ENCODE measurements at regions not wholly inside any gene's neighbourhood (a gene's known extent, or its start where the extent isn't known, plus 50 kb on each side); places are given as distances from the start of the nearest gene placed in this dataset.

GRCh38 chr1:25099343-25099951 is 132.9 kb downstream of the SYF2 start:
- peaks cover 4% of the 10 kb centered on the region for H3K4me1 Mint-ChIP-seq (ENCODE audit: unreplicated experiment)
- no peak overlapping the region for H3K4me3 Mint-ChIP-seq (ENCODE audit: unreplicated experiment)
- no peaks in the 10 kb centered on the region for H3K36me3 Mint-ChIP-seq (ENCODE audit: unreplicated experiment)
- H3K27ac Mint-ChIP-seq (ENCODE audit: unreplicated experiment): no peak overlapping the region
- no peak for TF ChIP-seq CTCF (IDR thresholded peaks at IDR 0.05)
- no peak for DNase-seq (ENCODE audit: extremely low spot score, unreplicated experiment)
- peaks cover 54% of the 10 kb centered on the region for H3K27me3 Mint-ChIP-seq (ENCODE audit: unreplicated experiment)
- H3K9me3 Mint-ChIP-seq (ENCODE audit: unreplicated experiment): no peaks in the 10 kb centered on the region

GRCh38 chr1:25098717-25099116 is 133.6 kb downstream of the SYF2 start:
- TF ChIP-seq CTCF (IDR thresholded peaks at IDR 0.05): no peak
- Mint-ChIP-seq H3K4me1 (ENCODE audit: unreplicated experiment) (peaks cover 4% of the 10 kb centered on the region), H3K27me3 (ENCODE audit: unreplicated experiment) (peaks cover 54% of the 10 kb centered on the region), H3K36me3 (ENCODE audit: unreplicated experiment) (no peaks in the 10 kb centered on the region), H3K27ac (ENCODE audit: unreplicated experiment) (no peak overlapping the region), H3K4me3 (ENCODE audit: unreplicated experiment) (no peak overlapping the region), H3K9me3 (ENCODE audit: unreplicated experiment) (no peaks in the 10 kb centered on the region)
- DNase-seq (ENCODE audit: extremely low spot score, unreplicated experiment): no peak

- Mint-ChIP-seq H3K9me3 (ENCODE audit: unreplicated experiment) (no peaks in the 10 kb centered on the region), H3K4me3 (ENCODE audit: unreplicated experiment) (no peak overlapping the region), H3K27me3 (ENCODE audit: unreplicated experiment) (peaks cover 63% of the 10 kb centered on the region), H3K36me3 (ENCODE audit: unreplicated experiment) (no peaks in the 10 kb centered on the region), H3K4me1 (ENCODE audit: unreplicated experiment) (peaks cover 4% of the 10 kb centered on the region), H3K27ac (ENCODE audit: unreplicated experiment) (no peak overlapping the region)
- no peak for DNase-seq (ENCODE audit: extremely low spot score, unreplicated experiment)
- TF ChIP-seq CTCF (IDR thresholded peaks at IDR 0.05): no peak
Measured at GRCh38 chr1:25096307-25097150, 135.8 kb downstream of the SYF2 start.

- DNase-seq (ENCODE audit: extremely low spot score, unreplicated experiment): no peak
- Mint-ChIP-seq H3K27me3 (ENCODE audit: unreplicated experiment) (peaks cover 67% of the 10 kb centered on the region), H3K4me3 (ENCODE audit: unreplicated experiment) (no peak overlapping the region), H3K4me1 (ENCODE audit: unreplicated experiment) (peaks cover 4% of the 10 kb centered on the region), H3K27ac (ENCODE audit: unreplicated experiment) (no peak overlapping the region), H3K9me3 (ENCODE audit: unreplicated experiment) (no peaks in the 10 kb centered on the region), H3K36me3 (ENCODE audit: unreplicated experiment) (no peaks in the 10 kb centered on the region)
- TF ChIP-seq CTCF (IDR thresholded peaks at IDR 0.05): no peak
Measured at GRCh38 chr1:25095635-25096200, 136.6 kb downstream of the SYF2 start.

- Mint-ChIP-seq H3K27ac (ENCODE audit: unreplicated experiment) (no peak overlapping the region), H3K36me3 (ENCODE audit: unreplicated experiment) (no peaks in the 10 kb centered on the region), H3K4me3 (ENCODE audit: unreplicated experiment) (no peak overlapping the region), H3K9me3 (ENCODE audit: unreplicated experiment) (no peaks in the 10 kb centered on the region), H3K4me1 (ENCODE audit: unreplicated experiment) (peaks cover 4% of the 10 kb centered on the region), H3K27me3 (ENCODE audit: unreplicated experiment) (peaks cover 70% of the 10 kb centered on the region)
- no peak for DNase-seq (ENCODE audit: extremely low spot score, unreplicated experiment)
- no peak for TF ChIP-seq CTCF (IDR thresholded peaks at IDR 0.05)
Measured at GRCh38 chr1:25094995-25095394, 137.3 kb downstream of the SYF2 start.

Measured in osteocyte (in vitro differentiated cells).